GM13976 (cell line): ENCODE measurements at regions not wholly inside any gene's neighbourhood (a gene's known extent, or its start where the extent isn't known, plus 50 kb on each side); places are given as distances from the start of the nearest gene placed in this dataset.

Experiments used
- DNase-seq: peaks from one replicate; pipeline ENCODE4 v3.0.0; 2012; ENCODE audit warnings: low spot score
- CTCF ChIP-seq: IDR thresholded peaks from 2 replicates; pipeline ENCODE4 v1.5.1; 2012; ENCODE audit warnings: borderline replicate concordance, mild to moderate bottlenecking; ENCODE audit not compliant: insufficient read depth; ENCODE audit errors: extremely low read depth, missing control alignments, control extremely low read depth
- in situ Hi-C: fragments of 300-500 bp; cut with MboI; formaldehyde crosslinking; loops from one replicate; pipeline ENCODE4 v1.12.0; 2022; ENCODE audit warnings: low sequenced_read_pairs, mixed read lengths, inconsistent platforms; ENCODE audit not compliant: unreplicated experiment

- in situ Hi-C loops = loop anchor here (25.0 kb wide), 1 partner anchor 555 kb away; no protein-coding TSS in a partner anchor
- no peak for TF ChIP-seq CTCF
- DNase-seq = no peak
Observed at GRCh38 chr2:217157581-217157980, 297.7 kb upstream of the TNP1 start.

GRCh38 chr2:217156801-217157200 lies 296.9 kb upstream of the TNP1 start:
- DNase-seq = no peak
- in situ Hi-C loops = loop anchor here (25.0 kb wide), 1 partner anchor 556 kb away; no protein-coding TSS in a partner anchor
- no peak for TF ChIP-seq CTCF

- in situ Hi-C loops = loop anchor here (25.0 kb wide), 1 partner anchor 557 kb away; no protein-coding TSS in a partner anchor
- no peak for TF ChIP-seq CTCF
- DNase-seq = no peak
Observed at GRCh38 chr2:217154923-217155322, 295.1 kb upstream of the TNP1 start.

GRCh38 chr2:217153510-217153909 lies 293.6 kb upstream of the TNP1 start:
- in situ Hi-C loops = loop anchor here (25.0 kb wide), 1 partner anchor 559 kb away; no protein-coding TSS in a partner anchor
- no peak for DNase-seq
- no peak for TF ChIP-seq CTCF

- no peak for TF ChIP-seq CTCF
- in situ Hi-C loops = loop anchor here (25.0 kb wide), 1 partner anchor 559 kb away; no protein-coding TSS in a partner anchor
- DNase-seq = no peak
Observed at GRCh38 chr2:217152831-217153230, 293.0 kb upstream of the TNP1 start.

- in situ Hi-C loops = loop anchor here (25.0 kb wide), 1 partner anchor 561 kb away; no protein-coding TSS in a partner anchor
- TF ChIP-seq CTCF = no peak
- no peak for DNase-seq
Observed at GRCh38 chr2:217151509-217152206, 291.8 kb upstream of the TNP1 start.
